OCI-LY3 (cell line): ENCODE measurements at regions not wholly inside any gene's neighbourhood (a gene's known extent, or its start where the extent isn't known, plus 50 kb on each side); places are given as distances from the start of the nearest gene placed in this dataset.
"Not testable (repeated sequence)": the region's sequence is repeated elsewhere in the genome, so short reads cannot be mapped to it uniquely, and the experiment has no call there.

Source experiments
- EZH2phosphoT487 ChIP-seq: fragments of 200-600 bp; shearing (Covaris generic); IDR thresholded peaks from 2 replicates; pipeline ENCODE4 v1.6.1; 2018; ENCODE audit warnings: antibody characterized with exemption, mixed run types, low read depth
- TF ChIP-seq, protein P1 (sequence below): fragments of 200-600, 300-600 bp; sonication (generic); IDR thresholded peaks from 2 replicates; pipeline ENCODE4 v1.5.1; 2014; ENCODE audit warnings: antibody characterized with exemption, low read length, low read depth

DNA sequence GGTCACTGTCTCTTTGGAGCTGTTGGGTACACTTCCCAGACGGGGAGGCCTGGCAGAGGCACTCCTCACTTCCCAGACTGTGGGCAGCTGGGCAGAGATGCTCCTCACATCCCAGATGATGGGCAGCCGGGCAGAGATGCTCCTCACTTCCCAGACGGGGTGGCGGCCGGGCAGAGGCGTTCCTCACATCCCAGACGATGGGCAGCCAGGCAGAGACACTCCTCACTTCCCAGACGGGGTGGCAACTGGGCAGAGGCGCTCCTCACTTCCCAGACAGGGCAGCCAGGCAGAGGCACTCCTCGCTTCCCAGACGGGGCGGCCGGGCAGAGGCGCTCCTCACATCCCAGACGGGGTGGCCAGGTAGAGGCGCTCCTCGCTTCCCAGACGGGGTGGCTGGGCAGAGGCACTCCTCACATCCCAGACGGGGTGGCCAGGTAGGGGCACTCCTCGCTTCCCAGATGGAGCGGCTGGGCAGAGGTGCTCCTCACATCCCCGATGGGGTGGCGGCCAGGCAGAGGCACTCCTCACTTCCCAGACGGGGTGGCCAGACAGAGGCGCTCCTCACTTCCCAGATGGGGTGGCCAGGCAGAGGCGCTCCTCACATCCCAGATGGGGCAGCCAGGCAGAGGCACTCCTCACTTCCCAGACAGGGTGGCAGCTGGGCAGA, 833.1 kb upstream of the RAG2 start:
- TF ChIP-seq, protein P1, sequence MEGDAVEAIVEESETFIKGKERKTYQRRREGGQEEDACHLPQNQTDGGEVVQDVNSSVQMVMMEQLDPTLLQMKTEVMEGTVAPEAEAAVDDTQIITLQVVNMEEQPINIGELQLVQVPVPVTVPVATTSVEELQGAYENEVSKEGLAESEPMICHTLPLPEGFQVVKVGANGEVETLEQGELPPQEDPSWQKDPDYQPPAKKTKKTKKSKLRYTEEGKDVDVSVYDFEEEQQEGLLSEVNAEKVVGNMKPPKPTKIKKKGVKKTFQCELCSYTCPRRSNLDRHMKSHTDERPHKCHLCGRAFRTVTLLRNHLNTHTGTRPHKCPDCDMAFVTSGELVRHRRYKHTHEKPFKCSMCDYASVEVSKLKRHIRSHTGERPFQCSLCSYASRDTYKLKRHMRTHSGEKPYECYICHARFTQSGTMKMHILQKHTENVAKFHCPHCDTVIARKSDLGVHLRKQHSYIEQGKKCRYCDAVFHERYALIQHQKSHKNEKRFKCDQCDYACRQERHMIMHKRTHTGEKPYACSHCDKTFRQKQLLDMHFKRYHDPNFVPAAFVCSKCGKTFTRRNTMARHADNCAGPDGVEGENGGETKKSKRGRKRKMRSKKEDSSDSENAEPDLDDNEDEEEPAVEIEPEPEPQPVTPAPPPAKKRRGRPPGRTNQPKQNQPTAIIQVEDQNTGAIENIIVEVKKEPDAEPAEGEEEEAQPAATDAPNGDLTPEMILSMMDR, result not testable (repeated sequence)
- not testable (repeated sequence) for TF ChIP-seq EZH2phosphoT487
